NCI-H1694 (cell line): ENCODE measurements at regions not wholly inside any gene's neighbourhood (a gene's known extent, or its start where the extent isn't known, plus 50 kb on each side); places are given as distances from the start of the nearest gene placed in this dataset.

ENCODE experiments used
- DNase-seq: peaks from one replicate; lab custom pipeline; 2025; lab: John Stamatoyannopoulos, UW

GRCh38 chr6:22809370-22809769 lies 240.0 kb downstream of the HDGFL1 start:
- DNase-seq = no peak

GRCh38 chr6:22819209-22819608 lies 249.8 kb downstream of the HDGFL1 start:
- no peak for DNase-seq

GRCh38 chr6:22821664-22822320 lies 252.4 kb downstream of the HDGFL1 start:
- DNase-seq = no peak

- DNase-seq = no peak
Observed at GRCh38 chr6:22825210-22825609, 255.8 kb downstream of the HDGFL1 start.

- DNase-seq = no peak
Observed at GRCh38 chr6:22826961-22827360, 257.6 kb downstream of the HDGFL1 start.

GRCh38 chr6:22827760-22828159 lies 258.4 kb downstream of the HDGFL1 start:
- DNase-seq = no peak

- DNase-seq = no peak
Observed at GRCh38 chr6:22828179-22829062, 259.1 kb downstream of the HDGFL1 start.

- DNase-seq = no peak
Observed at GRCh38 chr6:22829070-22829469, 259.7 kb downstream of the HDGFL1 start.

- DNase-seq = no peak
Observed at GRCh38 chr6:22830463-22830862, 261.1 kb downstream of the HDGFL1 start.

- DNase-seq = no peak
Observed at GRCh38 chr6:22833191-22833590, 263.8 kb downstream of the HDGFL1 start.

- DNase-seq = no peak
Observed at GRCh38 chr6:22838345-22838744, 269.0 kb downstream of the HDGFL1 start.

GRCh38 chr6:22845467-22845866 lies 276.1 kb downstream of the HDGFL1 start:
- DNase-seq = no peak

GRCh38 chr6:22848121-22848520 lies 278.8 kb downstream of the HDGFL1 start:
- no peak for DNase-seq

- no peak for DNase-seq
Observed at GRCh38 chr6:22849921-22850320, 280.6 kb downstream of the HDGFL1 start.

GRCh38 chr6:22852101-22852500 lies 282.7 kb downstream of the HDGFL1 start:
- DNase-seq = no peak

GRCh38 chr6:22873513-22874136 lies 304.3 kb downstream of the HDGFL1 start:
- DNase-seq = no peak

- DNase-seq = no peak
Observed at GRCh38 chr6:22875845-22876244, 306.5 kb downstream of the HDGFL1 start.

- DNase-seq = no peak
Observed at GRCh38 chr6:22878324-22878701, 308.9 kb downstream of the HDGFL1 start.

- no peak for DNase-seq
Observed at GRCh38 chr6:22878706-22879105, 309.3 kb downstream of the HDGFL1 start.

- no peak for DNase-seq
Observed at GRCh38 chr6:22880686-22881433, 311.5 kb downstream of the HDGFL1 start.

- DNase-seq = no peak
Observed at GRCh38 chr6:22882581-22882980, 313.2 kb downstream of the HDGFL1 start.

- DNase-seq = no peak
Observed at GRCh38 chr6:22883061-22883717, 313.8 kb downstream of the HDGFL1 start.
